ENCODE measurements at regions not wholly inside any gene's neighbourhood (a gene's known extent, or its start where the extent isn't known, plus 50 kb on each side); places are given as distances from the start of the nearest gene placed in this dataset.

- ATAC-seq (ENCODE audit: low read depth) (no peak), DNase-seq (no peak)
- H3K27ac Mint-ChIP-seq = no peak overlapping the region
- TF ChIP-seq CTCF (IDR thresholded peaks at IDR 0.05) = no peak
- POLR2A ChIA-PET = no interaction called here
- H3K27me3 Mint-ChIP-seq = no peaks in the 10 kb centered on the region
- no peaks in the 10 kb centered on the region for H3K36me3 Mint-ChIP-seq (ENCODE audit: low read depth)
- intact Hi-C loops (cut with micrococcal nuclease) = no loop called here
- no peaks in the 10 kb centered on the region for H3K4me1 Mint-ChIP-seq
- H3K9me3 Mint-ChIP-seq = no peaks in the 10 kb centered on the region
- CTCF ChIA-PET = no interaction called here
- no peak overlapping the region for H3K4me3 Mint-ChIP-seq
These were observed 88.0 kb upstream of the RAB27B start for GRCh38 chr18:54740136-54740846.

- Mint-ChIP-seq H3K4me3 (no peak overlapping the region), H3K9me3 (no peaks in the 10 kb centered on the region), H3K36me3 (ENCODE audit: low read depth) (no peaks in the 10 kb centered on the region), H3K4me1 (no peaks in the 10 kb centered on the region), H3K27me3 (no peaks in the 10 kb centered on the region), H3K27ac (no peak overlapping the region)
- no peak for TF ChIP-seq CTCF (IDR thresholded peaks at IDR 0.05)
- no peak for ATAC-seq (ENCODE audit: low read depth)
- intact Hi-C loops (cut with micrococcal nuclease) = no loop called here
- DNase-seq = no peak
- POLR2A ChIA-PET = no interaction called here
- CTCF ChIA-PET = no interaction called here
These were observed 86.2 kb upstream of the RAB27B start for GRCh38 chr18:54742120-54742519.

DNA sequence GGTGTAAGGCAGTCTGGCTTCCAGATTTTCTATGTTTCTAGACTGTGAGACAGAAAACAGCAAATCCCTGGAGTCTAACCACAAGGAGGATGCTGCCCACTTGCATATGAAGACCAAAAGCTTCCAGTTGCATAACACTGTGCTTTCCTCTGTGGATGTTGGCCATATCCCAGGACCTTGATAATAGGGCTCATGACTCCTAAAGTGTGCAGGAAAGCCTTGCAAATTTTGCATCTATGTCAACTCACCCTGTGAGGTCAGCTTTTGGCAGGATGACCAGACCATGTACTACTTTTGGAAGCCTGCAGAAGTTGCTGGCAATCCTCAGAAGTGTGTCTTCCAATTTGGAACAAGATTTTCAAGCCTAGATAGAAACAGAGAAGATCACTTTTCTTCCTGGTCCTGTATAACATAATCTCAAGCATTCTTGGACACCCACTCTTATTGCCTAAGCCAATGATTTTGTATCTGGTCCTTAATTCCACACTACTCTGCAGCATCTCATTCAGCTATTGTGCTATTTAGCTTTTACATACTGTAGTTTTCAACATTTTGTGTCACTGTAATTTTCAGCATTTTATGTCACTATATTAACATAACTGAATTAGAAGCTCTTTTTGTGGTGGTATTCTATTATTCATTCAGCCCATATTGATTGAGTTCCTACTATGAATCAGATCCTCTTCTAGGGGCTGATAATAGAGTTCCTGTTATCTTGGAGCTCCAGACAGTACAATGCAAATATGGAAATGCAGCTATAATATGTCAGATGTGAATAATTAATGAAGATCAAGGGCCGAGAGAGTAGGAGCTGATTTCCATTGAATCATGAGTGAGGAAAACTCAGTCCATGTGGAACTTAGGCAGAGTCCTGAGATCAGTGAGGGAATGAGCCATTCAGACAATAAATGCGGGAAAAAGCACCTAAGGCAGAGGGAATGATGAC lies 85.3 kb upstream of the RAB27B start:
- no peak for DNase-seq
- Mint-ChIP-seq H3K36me3 (ENCODE audit: low read depth) (no peaks in the 10 kb centered on the region), H3K27ac (no peak overlapping the region), H3K4me1 (no peaks in the 10 kb centered on the region), H3K27me3 (no peaks in the 10 kb centered on the region), H3K9me3 (no peaks in the 10 kb centered on the region), H3K4me3 (no peak overlapping the region)
- POLR2A ChIA-PET = no interaction called here
- no peak for ATAC-seq (ENCODE audit: low read depth)
- TF ChIP-seq CTCF (IDR thresholded peaks at IDR 0.05) = no peak
- intact Hi-C loops (cut with micrococcal nuclease) = no loop called here
- CTCF ChIA-PET = no interaction called here

DNA sequence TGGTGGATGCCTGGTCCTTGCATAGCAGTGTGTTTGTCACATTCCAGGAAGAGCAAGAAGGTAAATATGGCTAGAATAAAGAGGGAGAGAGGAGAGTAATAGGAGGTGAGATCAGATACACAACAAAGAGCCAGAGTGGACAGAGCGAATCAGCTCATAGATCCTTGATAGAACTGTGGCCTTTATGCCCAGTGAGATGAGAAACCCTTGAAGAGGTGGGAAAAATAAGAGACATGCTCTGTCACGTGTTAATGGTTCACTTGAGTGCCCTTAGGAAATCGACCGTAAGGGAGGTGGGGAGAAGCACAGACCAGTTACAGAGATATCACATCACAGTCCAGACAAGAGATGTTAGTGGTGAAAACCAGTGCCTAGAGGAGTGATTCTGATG lies 84.7 kb upstream of the RAB27B start:
- CTCF ChIA-PET = no interaction called here
- intact Hi-C loops (cut with micrococcal nuclease) = no loop called here
- H3K4me3 Mint-ChIP-seq = no peak overlapping the region

More for the DNA sequence above, 84.7 kb upstream of the RAB27B start:
- H3K27ac Mint-ChIP-seq = no peak overlapping the region
- no peaks in the 10 kb centered on the region for H3K27me3 Mint-ChIP-seq
- DNase-seq = no peak
- H3K36me3 Mint-ChIP-seq (ENCODE audit: low read depth) = no peaks in the 10 kb centered on the region
- no peak for TF ChIP-seq CTCF (IDR thresholded peaks at IDR 0.05)
- ATAC-seq (ENCODE audit: low read depth) = no peak
- no peaks in the 10 kb centered on the region for H3K9me3 Mint-ChIP-seq
- POLR2A ChIA-PET = no interaction called here
- H3K4me1 Mint-ChIP-seq = no peaks in the 10 kb centered on the region

Data from activated B cell treated with CpG ODN at 0.5 μM for 24 hours (primary cell).